Neural progenitor cell (in vitro differentiated cells): ENCODE measurements at regions not wholly inside any gene's neighbourhood (a gene's known extent, or its start where the extent isn't known, plus 50 kb on each side); places are given as distances from the start of the nearest gene placed in this dataset.
"Not testable (repeated sequence)": the region's sequence is repeated elsewhere in the genome, so short reads cannot be mapped to it uniquely, and the experiment has no call there.

ENCODE experiments used
- DNase-seq: peaks from one replicate; pipeline ENCODE4 v3.0.0-alpha.2; 2016; ENCODE audit warnings: low spot score
- H2AFZ ChIP-seq: fragments of 200-600 bp; sonication (generic); replicated peaks from 2 replicates; pipeline ENCODE4 v1.6.1; 2016; ENCODE audit warnings: antibody characterized with exemption
- H3F3A ChIP-seq: fragments of 200-600 bp; sonication (generic); 2 replicates; pipeline ENCODE4 v1.6.1; 2016; ENCODE audit warnings: antibody characterized with exemption, low read depth
- H3K27ac ChIP-seq: fragments of 200-600 bp; sonication (generic); 2 replicates; pipeline ENCODE4 v1.5.1; 2016; ENCODE audit warnings: mild to moderate bottlenecking
- H3K27me3 ChIP-seq: fragments of 200-600 bp; sonication (generic); 2 replicates; pipeline ENCODE4 v1.6.1; 2016; ENCODE audit warnings: mild to moderate bottlenecking, moderate library complexity
- H3K36me3 ChIP-seq: fragments of 200-600 bp; sonication (generic); 2 replicates; pipeline ENCODE4 v1.5.1; 2016
- H3K4me1 ChIP-seq: fragments of 200-600 bp; sonication (generic); 2 replicates; pipeline ENCODE4 v1.6.1; 2016; ENCODE audit warnings: mixed run types
- H3K4me2 ChIP-seq: fragments of 200-600 bp; sonication (generic); 2 replicates; pipeline ENCODE4 v1.6.1; 2016
- H3K4me3 ChIP-seq: fragments of 200-600 bp; sonication (generic); 2 replicates; pipeline ENCODE4 v1.5.1; 2016
- H3K79me2 ChIP-seq: fragments of 200-600 bp; sonication (generic); 2 replicates; pipeline ENCODE4 v1.6.1; 2016; ENCODE audit warnings: low read depth
- H3K9ac ChIP-seq: fragments of 200-600 bp; sonication (generic); 2 replicates; pipeline ENCODE4 v1.6.1; 2016
- H3K9me3 ChIP-seq: fragments of 200-600 bp; sonication (generic); 2 replicates; pipeline ENCODE4 v1.5.1; 2016; ENCODE audit warnings: low read depth
- H4K20me1 ChIP-seq: fragments of 200-600 bp; sonication (generic); 2 replicates; pipeline ENCODE4 v1.6.1; 2016; ENCODE audit warnings: low read depth
- H3K27ac Mint-ChIP-seq: 3 replicates; pipeline ENCODE4 v1.8.0; 2021; ENCODE audit warnings: mixed read lengths
- H3K27me3 Mint-ChIP-seq: 2 replicates; pipeline ENCODE4 v1.8.0; 2022; ENCODE audit warnings: low read depth, mild to moderate bottlenecking, inconsistent platforms, moderate library complexity, mixed read lengths; ENCODE audit not compliant: insufficient read depth
- H3K36me3 Mint-ChIP-seq: 3 replicates; pipeline ENCODE4 v1.8.0; 2021; ENCODE audit warnings: mixed read lengths
- H3K4me1 Mint-ChIP-seq: 3 replicates; pipeline ENCODE4 v1.8.0; 2021; ENCODE audit warnings: mixed read lengths
- H3K4me3 Mint-ChIP-seq: 3 replicates; pipeline ENCODE4 v1.8.0; 2021; ENCODE audit warnings: mild to moderate bottlenecking, moderate library complexity, mixed read lengths
- H3K9me3 Mint-ChIP-seq: 3 replicates; pipeline ENCODE4 v1.8.0; 2020; ENCODE audit warnings: mixed read lengths
- EZH2 ChIP-seq: fragments of 200-600 bp; sonication (generic); IDR thresholded peaks from 2 replicates; pipeline ENCODE4 v1.6.1; 2017; ENCODE audit warnings: antibody characterized with exemption, mild to moderate bottlenecking, moderate library complexity
- EZH2phosphoT487 ChIP-seq: fragments of 200-600 bp; sonication (generic); IDR thresholded peaks from 2 replicates; pipeline ENCODE4 v1.6.1; 2017; ENCODE audit warnings: antibody characterized with exemption
- TF ChIP-seq, protein P1 (sequence below): fragments of 200-600 bp; sonication (generic); IDR thresholded peaks from 2 replicates; pipeline ENCODE4 v1.5.1; 2017; ENCODE audit warnings: antibody characterized with exemption, mild to moderate bottlenecking

DNA sequence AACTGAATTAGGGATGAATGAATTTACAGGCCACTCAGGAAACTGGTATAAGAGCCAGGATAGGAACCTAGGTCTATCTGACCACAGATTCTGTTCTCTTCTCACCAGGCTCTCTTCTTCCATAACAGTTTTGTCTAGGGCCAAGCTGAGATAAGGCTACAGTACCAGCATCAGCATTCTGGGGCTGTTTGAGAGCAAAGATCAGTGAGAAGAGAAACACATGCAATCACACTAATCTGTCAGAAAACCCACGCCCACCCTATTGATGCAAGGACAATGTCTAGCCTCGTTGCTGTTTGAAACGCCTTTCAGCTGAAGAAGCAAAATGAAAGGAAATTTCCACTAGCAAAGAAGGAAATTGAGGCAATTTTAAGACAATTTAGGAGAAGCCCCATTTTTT is 137.7 kb downstream of the LCA5 start:
- TF ChIP-seq EZH2 (no peak), EZH2phosphoT487 (no peak)
- TF ChIP-seq, protein P1, sequence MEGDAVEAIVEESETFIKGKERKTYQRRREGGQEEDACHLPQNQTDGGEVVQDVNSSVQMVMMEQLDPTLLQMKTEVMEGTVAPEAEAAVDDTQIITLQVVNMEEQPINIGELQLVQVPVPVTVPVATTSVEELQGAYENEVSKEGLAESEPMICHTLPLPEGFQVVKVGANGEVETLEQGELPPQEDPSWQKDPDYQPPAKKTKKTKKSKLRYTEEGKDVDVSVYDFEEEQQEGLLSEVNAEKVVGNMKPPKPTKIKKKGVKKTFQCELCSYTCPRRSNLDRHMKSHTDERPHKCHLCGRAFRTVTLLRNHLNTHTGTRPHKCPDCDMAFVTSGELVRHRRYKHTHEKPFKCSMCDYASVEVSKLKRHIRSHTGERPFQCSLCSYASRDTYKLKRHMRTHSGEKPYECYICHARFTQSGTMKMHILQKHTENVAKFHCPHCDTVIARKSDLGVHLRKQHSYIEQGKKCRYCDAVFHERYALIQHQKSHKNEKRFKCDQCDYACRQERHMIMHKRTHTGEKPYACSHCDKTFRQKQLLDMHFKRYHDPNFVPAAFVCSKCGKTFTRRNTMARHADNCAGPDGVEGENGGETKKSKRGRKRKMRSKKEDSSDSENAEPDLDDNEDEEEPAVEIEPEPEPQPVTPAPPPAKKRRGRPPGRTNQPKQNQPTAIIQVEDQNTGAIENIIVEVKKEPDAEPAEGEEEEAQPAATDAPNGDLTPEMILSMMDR: no peak
- Histone ChIP-seq H3K4me1 (peaks cover 32% of the 10 kb centered on the region), H3F3A (peaks cover under 1% of the 10 kb centered on the region), H4K20me1 (no peaks in the 10 kb centered on the region), H3K9ac (no peak overlapping the region), H3K36me3 (no peaks in the 10 kb centered on the region), H2AFZ (no peak overlapping the region), H3K27ac (peak overlapping the region; percentile 13), H3K4me3 (no peak overlapping the region), H3K9me3 (no peaks in the 10 kb centered on the region), H3K27me3 (no peaks in the 10 kb centered on the region), H3K4me2 (peak overlapping the region; percentile 34), H3K79me2 (no peaks in the 10 kb centered on the region)
- DNase-seq: peak; percentile 18
- peaks cover 8% of the 10 kb centered on the region for H3K27me3 Mint-ChIP-seq
- H3K27ac Mint-ChIP-seq: no peak overlapping the region
- peaks cover 21% of the 10 kb centered on the region for H3K4me1 Mint-ChIP-seq
- H3K4me3 Mint-ChIP-seq: no peak overlapping the region
- no peaks in the 10 kb centered on the region for H3K9me3 Mint-ChIP-seq
- H3K36me3 Mint-ChIP-seq: no peaks in the 10 kb centered on the region

DNA sequence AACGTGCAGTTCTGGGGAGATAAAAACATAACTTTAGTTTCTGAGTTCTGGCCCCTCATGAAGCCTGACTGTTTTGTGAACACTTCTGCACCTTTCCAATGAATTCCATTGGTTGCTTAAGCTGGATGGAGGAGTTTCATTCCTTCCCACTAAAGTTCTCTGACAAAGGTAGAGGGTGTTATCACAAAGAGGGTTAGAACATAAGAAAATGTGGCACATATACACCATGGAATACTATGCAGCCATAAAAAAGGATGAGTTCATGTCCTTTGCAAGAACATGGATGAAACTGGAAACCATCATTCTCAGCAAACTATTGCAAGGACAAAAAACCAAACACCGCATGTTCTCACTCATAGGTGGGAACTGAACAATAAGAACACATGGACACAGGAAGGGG is 138.6 kb downstream of the LCA5 start:
- H3K36me3 ChIP-seq, H3K27me3 Mint-ChIP-seq, H3K9ac ChIP-seq, H3K36me3 Mint-ChIP-seq, H3K27me3 ChIP-seq, H3K4me3 ChIP-seq, H2AFZ ChIP-seq, H3K4me2 ChIP-seq, H3K9me3 ChIP-seq, H3F3A ChIP-seq, H3K27ac Mint-ChIP-seq, H3K4me3 Mint-ChIP-seq, H3K27ac ChIP-seq, H3K79me2 ChIP-seq, H3K9me3 Mint-ChIP-seq, DNase-seq, H4K20me1 ChIP-seq: not testable (repeated sequence)
- H3K4me1 Mint-ChIP-seq: peaks cover 12% of the 10 kb centered on the region
- H3K4me1 ChIP-seq: peaks cover 25% of the 10 kb centered on the region

DNA sequence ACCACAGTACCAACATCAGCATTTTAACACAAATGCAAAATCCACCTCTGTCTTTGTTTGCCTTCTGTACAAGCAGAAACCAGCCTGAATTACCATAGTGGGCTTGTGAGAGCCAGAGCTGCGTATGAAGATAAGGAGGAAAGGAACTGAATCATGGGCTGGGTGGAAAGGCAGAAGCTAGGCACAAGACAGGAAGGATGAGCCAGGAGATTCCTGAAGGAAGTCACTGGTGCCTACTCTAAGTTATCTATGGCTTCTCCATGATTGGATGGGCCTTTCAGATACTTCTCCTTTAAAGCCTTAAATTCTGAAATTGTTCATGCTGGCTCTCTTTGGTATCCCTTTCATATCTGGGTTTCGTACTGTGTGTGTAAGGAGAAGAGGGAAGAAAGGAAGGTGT is 140.6 kb downstream of the LCA5 start:
- peaks cover 13% of the 10 kb centered on the region for H3K4me1 ChIP-seq
- H3K4me2 ChIP-seq: no peak overlapping the region
- H3K9ac ChIP-seq: no peak overlapping the region
- no peak overlapping the region for H3K27ac Mint-ChIP-seq
- TF ChIP-seq EZH2: no peak
- TF ChIP-seq EZH2phosphoT487: no peak
- TF ChIP-seq, protein P1: no peak
- no peak overlapping the region for H3K4me3 Mint-ChIP-seq
- no peaks in the 10 kb centered on the region for H3K36me3 Mint-ChIP-seq
- H3K4me1 Mint-ChIP-seq: no peaks in the 10 kb centered on the region
- no peaks in the 10 kb centered on the region for H3K79me2 ChIP-seq
- no peaks in the 10 kb centered on the region for H3F3A ChIP-seq
- DNase-seq: no peak
- no peaks in the 10 kb centered on the region for H3K9me3 ChIP-seq
- H3K27me3 Mint-ChIP-seq: peaks cover 3% of the 10 kb centered on the region
- H3K36me3 ChIP-seq: no peaks in the 10 kb centered on the region
- no peak overlapping the region for H2AFZ ChIP-seq
- H3K4me3 ChIP-seq: no peak overlapping the region
- no peaks in the 10 kb centered on the region for H3K27me3 ChIP-seq
- no peaks in the 10 kb centered on the region for H3K9me3 Mint-ChIP-seq
- H3K27ac ChIP-seq: no peak overlapping the region
- no peaks in the 10 kb centered on the region for H4K20me1 ChIP-seq

DNA sequence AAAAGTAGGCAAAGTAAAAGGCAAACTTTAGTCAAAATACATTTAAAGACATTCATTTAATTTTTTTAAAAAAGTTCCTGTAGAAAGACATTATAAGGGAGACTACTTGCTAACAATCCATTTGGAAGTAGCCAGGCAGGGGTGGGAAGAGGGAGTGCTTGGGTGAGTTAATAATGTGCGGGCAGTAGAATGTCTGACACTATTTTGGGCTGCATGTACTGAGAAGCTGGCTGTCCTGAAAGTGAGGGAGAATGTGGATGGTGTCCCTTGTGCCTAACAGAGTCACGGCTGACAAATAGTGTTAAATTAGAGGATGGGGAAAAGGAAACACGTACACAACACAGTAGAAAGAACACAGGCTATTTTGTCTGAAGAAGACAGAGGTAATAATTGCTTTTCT is 142.5 kb downstream of the LCA5 start:
- H3K27me3 Mint-ChIP-seq: peaks cover 3% of the 10 kb centered on the region

More for the DNA sequence above, 142.5 kb downstream of the LCA5 start:
- Histone ChIP-seq H3K36me3 (no peaks in the 10 kb centered on the region), H3K79me2 (no peaks in the 10 kb centered on the region), H3F3A (no peaks in the 10 kb centered on the region), H3K9ac (no peak overlapping the region), H3K4me1 (peaks cover 5% of the 10 kb centered on the region), H3K4me2 (no peak overlapping the region), H3K27ac (no peak overlapping the region), H3K27me3 (no peaks in the 10 kb centered on the region), H4K20me1 (no peaks in the 10 kb centered on the region), H3K4me3 (no peak overlapping the region), H3K9me3 (no peaks in the 10 kb centered on the region), H2AFZ (no peak overlapping the region)
- no peak for DNase-seq
- H3K27ac Mint-ChIP-seq: no peak overlapping the region
- no peak overlapping the region for H3K4me3 Mint-ChIP-seq
- TF ChIP-seq EZH2 (no peak), EZH2phosphoT487 (no peak)
- TF ChIP-seq, protein P1: no peak
- H3K36me3 Mint-ChIP-seq: no peaks in the 10 kb centered on the region
- H3K9me3 Mint-ChIP-seq: peaks cover under 1% of the 10 kb centered on the region
- H3K4me1 Mint-ChIP-seq: no peaks in the 10 kb centered on the region
